ENCODE measurements at regions not wholly inside any gene's neighbourhood (a gene's known extent, or its start where the extent isn't known, plus 50 kb on each side); places are given as distances from the start of the nearest gene placed in this dataset.
"Not testable (repeated sequence)": the region's sequence is repeated elsewhere in the genome, so short reads cannot be mapped to it uniquely, and the experiment has no call there.

GRCh38 chr13:59038824-59039223, 1124.9 kb downstream of the DIAPH3 start:
- Histone ChIP-seq H3K4me1 (no peaks in the 10 kb centered on the region), H3K27me3 (ENCODE audit: low read depth) (no peaks in the 10 kb centered on the region), H3K27ac (no peak overlapping the region), H3K36me3 (no peaks in the 10 kb centered on the region), H3K4me3 (no peak overlapping the region), H3K9me3 (no peaks in the 10 kb centered on the region)
- intact Hi-C loops (cut with DNase I) = no loop called here
- no peak for ATAC-seq
- no peak for TF ChIP-seq CTCF (IDR thresholded peaks at IDR 0.05)
- no peak for DNase-seq

- intact Hi-C loops (cut with DNase I) = no loop called here
- Histone ChIP-seq H3K27ac (no peak overlapping the region), H3K4me3 (no peak overlapping the region), H3K9me3 (no peaks in the 10 kb centered on the region), H3K4me1 (no peaks in the 10 kb centered on the region), H3K36me3 (no peaks in the 10 kb centered on the region), H3K27me3 (ENCODE audit: low read depth) (no peaks in the 10 kb centered on the region)
- TF ChIP-seq CTCF (IDR thresholded peaks at IDR 0.05) = no peak
- ATAC-seq (no peak), DNase-seq (no peak)
Measured at GRCh38 chr13:59043016-59043415, 1120.7 kb downstream of the DIAPH3 start.

DNA sequence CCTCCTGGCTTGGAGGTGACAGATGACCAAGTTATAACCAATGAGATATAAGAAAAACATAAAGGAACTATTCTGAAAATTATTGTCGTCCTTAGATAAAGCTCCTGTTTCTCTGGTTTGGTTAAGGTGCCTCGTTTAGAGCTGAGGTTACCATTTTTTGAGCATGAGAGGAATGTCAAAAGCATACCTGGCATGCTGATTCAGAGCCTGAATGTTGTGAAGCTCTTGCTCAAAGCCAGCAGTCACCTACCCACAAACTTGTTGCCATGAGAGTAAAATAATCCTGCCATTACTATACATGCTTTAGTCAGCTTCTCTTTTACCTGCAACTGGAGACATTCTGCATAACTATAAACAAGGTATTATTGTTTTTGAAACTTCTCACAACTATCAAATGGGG, 1116.2 kb downstream of the DIAPH3 start:
- intact Hi-C loops (cut with DNase I) = no loop called here
- no peak overlapping the region for H3K4me3 ChIP-seq
- no peak for TF ChIP-seq CTCF (IDR thresholded peaks at IDR 0.05)
- H3K4me1 ChIP-seq = no peaks in the 10 kb centered on the region
- no peaks in the 10 kb centered on the region for H3K36me3 ChIP-seq
- DNase-seq (no peak), ATAC-seq (no peak)
- H3K27me3 ChIP-seq (ENCODE audit: low read depth) = no peaks in the 10 kb centered on the region
- H3K27ac ChIP-seq = no peak overlapping the region
- H3K9me3 ChIP-seq = no peaks in the 10 kb centered on the region

DNA sequence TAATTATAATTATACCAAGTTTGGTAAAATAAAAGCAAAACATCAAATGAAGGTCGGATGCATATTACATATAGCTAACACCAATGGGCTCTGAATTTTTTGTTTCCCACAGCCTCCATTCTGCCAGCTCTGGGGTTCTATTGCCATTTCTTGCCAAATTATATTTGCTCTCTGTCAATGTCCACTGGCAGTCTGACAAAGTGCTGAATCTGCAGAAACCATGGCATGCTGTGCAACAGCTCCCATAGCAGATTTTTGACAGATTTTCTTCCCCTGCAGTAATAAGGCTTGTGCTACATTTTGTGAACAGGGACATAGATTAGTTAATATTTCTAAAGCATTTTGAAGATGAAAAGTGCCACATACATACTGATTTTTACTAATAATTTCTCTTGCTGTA, 1102.1 kb downstream of the DIAPH3 start:
- H3K27me3 ChIP-seq (ENCODE audit: low read depth) = no peaks in the 10 kb centered on the region
- TF ChIP-seq CTCF (IDR thresholded peaks at IDR 0.05) = no peak
- no peaks in the 10 kb centered on the region for H3K4me1 ChIP-seq
- DNase-seq (no peak), ATAC-seq (no peak)
- H3K4me3 ChIP-seq = no peak overlapping the region
- no peaks in the 10 kb centered on the region for H3K36me3 ChIP-seq
- H3K27ac ChIP-seq = no peak overlapping the region
- intact Hi-C loops (cut with DNase I) = no loop called here
- H3K9me3 ChIP-seq = no peaks in the 10 kb centered on the region

GRCh38 chr13:59064042-59064441, 1099.7 kb downstream of the DIAPH3 start:
- Histone ChIP-seq H3K36me3 (no peaks in the 10 kb centered on the region), H3K27me3 (ENCODE audit: low read depth) (no peaks in the 10 kb centered on the region), H3K27ac (no peak overlapping the region), H3K9me3 (no peaks in the 10 kb centered on the region), H3K4me1 (no peaks in the 10 kb centered on the region), H3K4me3 (no peak overlapping the region)
- DNase-seq (no peak), ATAC-seq (no peak)
- TF ChIP-seq CTCF (IDR thresholded peaks at IDR 0.05) = no peak
- intact Hi-C loops (cut with DNase I) = no loop called here

GRCh38 chr13:59076386-59076785, 1087.3 kb downstream of the DIAPH3 start:
- not testable (repeated sequence) for ATAC-seq

More at GRCh38 chr13:59076386-59076785, 1087.3 kb downstream of the DIAPH3 start:
- H3K9me3 ChIP-seq; DNase-seq; H3K36me3 ChIP-seq; H3K27me3 ChIP-seq (ENCODE audit: low read depth); H3K4me3 ChIP-seq; H3K27ac ChIP-seq; H3K4me1 ChIP-seq; intact Hi-C loops (cut with DNase I): not testable (repeated sequence)
